ENCODE measurements at regions not wholly inside any gene's neighbourhood (a gene's known extent, or its start where the extent isn't known, plus 50 kb on each side); places are given as distances from the start of the nearest gene placed in this dataset.

GRCh38 chr5:77881528-77881927 lies 105.4 kb upstream of the TBCA start:
- intact Hi-C loops (cut with DNase I): no loop called here
- H3K9me3 ChIP-seq: no peaks in the 10 kb centered on the region
- no peak overlapping the region for H3K27ac ChIP-seq (replicated peaks in 1 of 4)
- no peak for DNase-seq (ENCODE audit: extremely low spot score)
- WGBS: 75% methylated on average over 7 of the region's 7 CpGs
- TF ChIP-seq POLR2A (IDR thresholded peaks at IDR 0.05; ENCODE audit: low read depth) (no peak), CTCF (IDR thresholded peaks at IDR 0.05) (no peak), POLR2AphosphoS5 (IDR thresholded peaks at IDR 0.05) (no peak), EP300 (IDR thresholded peaks at IDR 0.05) (no peak)
- H3K4me3 ChIP-seq: no peak overlapping the region
- H3K4me1 ChIP-seq: no peaks in the 10 kb centered on the region
- no peaks in the 10 kb centered on the region for H3K36me3 ChIP-seq
- H3K27me3 ChIP-seq: peaks cover 0 to 19% (median 0%) of the 10 kb centered on the region in 4 donors

GRCh38 chr5:77877516-77878355 lies 101.6 kb upstream of the TBCA start:
- DNase-seq (ENCODE audit: extremely low spot score): no peak
- no peaks in the 10 kb centered on the region for H3K27me3 ChIP-seq
- WGBS: 92% methylated on average over 11 of the region's 11 CpGs
- H3K4me3 ChIP-seq: no peak overlapping the region
- intact Hi-C loops (cut with DNase I): no loop called here
- no peaks in the 10 kb centered on the region for H3K36me3 ChIP-seq
- no peaks in the 10 kb centered on the region for H3K4me1 ChIP-seq
- TF ChIP-seq POLR2AphosphoS5 (IDR thresholded peaks at IDR 0.05): no peak
- H3K9me3 ChIP-seq: no peaks in the 10 kb centered on the region
- no peak overlapping the region for H3K27ac ChIP-seq (replicated peaks in 1 of 4)

GRCh38 chr5:77876862-77877502 lies 100.8 kb upstream of the TBCA start:
- Histone ChIP-seq H3K27me3 (no peaks in the 10 kb centered on the region), H3K4me1 (no peaks in the 10 kb centered on the region), H3K36me3 (no peaks in the 10 kb centered on the region), H3K9me3 (no peaks in the 10 kb centered on the region), H3K27ac (replicated peaks in 1 of 4) (no peak overlapping the region), H3K4me3 (no peak overlapping the region)
- 83% methylated on average over 8 of the region's 8 CpGs for WGBS
- intact Hi-C loops (cut with DNase I): no loop called here
- TF ChIP-seq EP300 (IDR thresholded peaks at IDR 0.05) (no peak), POLR2A (IDR thresholded peaks at IDR 0.05; ENCODE audit: low read depth) (no peak), CTCF (IDR thresholded peaks at IDR 0.05) (no peak), POLR2AphosphoS5 (IDR thresholded peaks at IDR 0.05) (no peak)
- DNase-seq (ENCODE audit: extremely low spot score): no peak

- H3K27me3 ChIP-seq: no peaks in the 10 kb centered on the region
- intact Hi-C loops (cut with DNase I): no loop called here
- 100% methylated on average over 1 of the region's 1 CpG for WGBS
These were observed 100.2 kb upstream of the TBCA start for GRCh38 chr5:77876316-77876715.

More at GRCh38 chr5:77876316-77876715, 100.2 kb upstream of the TBCA start:
- no peak for DNase-seq (ENCODE audit: extremely low spot score)
- H3K36me3 ChIP-seq: no peaks in the 10 kb centered on the region
- no peak overlapping the region for H3K27ac ChIP-seq (replicated peaks in 1 of 4)
- TF ChIP-seq POLR2AphosphoS5 (IDR thresholded peaks at IDR 0.05) (no peak), CTCF (IDR thresholded peaks at IDR 0.05) (no peak), POLR2A (IDR thresholded peaks at IDR 0.05; ENCODE audit: low read depth) (no peak), EP300 (IDR thresholded peaks at IDR 0.05) (no peak)
- H3K9me3 ChIP-seq: no peaks in the 10 kb centered on the region
- H3K4me3 ChIP-seq: no peak overlapping the region
- H3K4me1 ChIP-seq: no peaks in the 10 kb centered on the region
